Stimulated activated CD4-positive, alpha-beta T cell treated with anti-CD3 and anti-CD28 coated beads, TNF-alpha, amount 100 ng/mL, for 1 hour (primary cell): ENCODE measurements at regions not wholly inside any gene's neighbourhood (a gene's known extent, or its start where the extent isn't known, plus 50 kb on each side); places are given as distances from the start of the nearest gene placed in this dataset.
"Not testable (repeated sequence)": the region's sequence is repeated elsewhere in the genome, so short reads cannot be mapped to it uniquely, and the experiment has no call there.

Source experiments
- DNase-seq, 3 donors: peaks; one replicate each; pipeline ENCODE4 v3.0.0-alpha.2; 2020; ENCODE audit warnings: low read depth in 3 of 3, low spot score in 1 of 3

- DNase-seq: no peak
Measured at GRCh38 chr3:26259176-26259575, 363.4 kb upstream of the LRRC3B start.

- DNase-seq: no peak
Measured at GRCh38 chr3:26260139-26260538, 362.4 kb upstream of the LRRC3B start.

- no peak for DNase-seq
Measured at GRCh38 chr3:26264708-26265107, 357.9 kb upstream of the LRRC3B start.

- no peak for DNase-seq
Measured at GRCh38 chr3:26271848-26272247, 350.7 kb upstream of the LRRC3B start.

DNA sequence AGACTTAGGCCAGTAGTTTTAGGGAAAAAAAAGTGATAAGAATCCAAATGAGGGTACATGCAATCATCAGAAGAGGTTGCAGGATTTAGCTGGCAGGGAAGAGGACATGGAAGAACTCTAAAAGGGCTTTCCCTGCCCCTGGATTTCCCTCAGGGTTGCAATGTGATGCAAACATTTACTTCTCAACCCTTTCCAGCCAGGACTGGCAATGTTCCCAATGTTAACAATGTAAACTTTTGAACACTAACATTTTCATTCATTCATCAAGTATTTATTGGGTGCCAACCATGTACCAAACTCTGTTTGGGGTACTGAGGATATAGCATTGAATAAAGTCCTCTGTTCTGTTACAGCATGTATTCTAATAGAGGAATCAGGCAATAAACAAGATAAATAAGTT lies 349.4 kb upstream of the LRRC3B start:
- no peak for DNase-seq

DNA sequence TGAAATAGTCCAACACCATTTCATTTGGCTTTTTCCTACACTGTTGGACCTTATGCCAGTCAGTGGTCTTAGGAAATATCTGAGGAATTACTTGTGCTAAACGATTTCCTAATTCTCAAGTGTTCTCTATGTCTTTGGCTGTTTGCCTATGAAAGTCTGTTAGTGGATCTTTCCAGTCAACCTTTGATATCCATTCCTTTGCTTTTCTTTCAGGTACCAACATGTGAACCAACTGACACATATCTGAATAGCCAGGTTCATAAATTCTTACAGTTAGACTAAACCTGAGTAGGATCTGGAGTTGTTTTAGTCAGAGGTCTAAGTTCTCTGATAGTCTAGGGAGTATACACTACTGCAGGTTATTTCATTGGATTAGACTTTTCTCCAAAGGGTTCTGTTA lies 343.5 kb upstream of the LRRC3B start:
- no peak for DNase-seq

GRCh38 chr3:26280517-26280916 lies 342.1 kb upstream of the LRRC3B start:
- no peak for DNase-seq

GRCh38 chr3:26281284-26281985 lies 341.1 kb upstream of the LRRC3B start:
- no peak for DNase-seq

DNA sequence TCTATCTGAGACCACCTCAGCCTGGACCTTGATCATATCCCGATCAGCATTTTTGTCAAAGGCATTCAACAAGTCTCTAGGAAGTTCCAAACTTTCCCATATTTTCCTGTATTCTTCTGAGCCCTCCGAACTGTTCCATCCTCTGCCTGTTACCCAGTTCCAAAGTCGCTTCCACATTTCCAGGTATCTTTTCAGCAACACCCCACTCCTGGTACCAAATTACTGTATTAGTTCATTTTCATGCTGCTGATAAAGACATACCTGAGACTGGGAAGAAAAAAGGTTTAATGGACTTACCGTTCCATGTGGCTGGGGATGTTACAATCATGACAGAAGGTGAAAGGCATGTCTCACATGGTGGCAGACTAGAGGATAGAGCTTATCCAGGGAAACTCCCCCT lies 338.1 kb upstream of the LRRC3B start:
- DNase-seq: not testable (repeated sequence)

DNA sequence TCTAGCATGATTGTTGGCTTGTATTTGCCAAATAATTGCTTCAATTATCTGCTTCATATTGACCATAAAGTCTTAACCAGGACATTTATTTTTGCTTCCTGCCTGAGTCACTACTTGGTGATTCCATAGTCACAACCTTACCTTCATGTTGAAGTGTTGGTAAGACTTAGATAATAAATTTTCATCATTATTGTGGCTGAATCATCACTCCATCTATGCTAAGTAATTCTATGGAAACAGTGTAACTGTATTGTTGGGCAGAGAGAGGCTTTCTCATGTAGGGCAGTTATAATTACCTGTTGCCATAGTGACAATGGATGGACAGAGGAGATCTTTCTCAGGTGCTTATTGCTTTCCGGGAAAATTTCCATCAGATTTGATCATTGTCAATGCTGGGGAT lies 330.7 kb upstream of the LRRC3B start:
- no peak for DNase-seq

GRCh38 chr3:26292780-26293179 lies 329.8 kb upstream of the LRRC3B start:
- DNase-seq: no peak

- no peak for DNase-seq
Measured at GRCh38 chr3:26293329-26293844, 329.2 kb upstream of the LRRC3B start.

DNA sequence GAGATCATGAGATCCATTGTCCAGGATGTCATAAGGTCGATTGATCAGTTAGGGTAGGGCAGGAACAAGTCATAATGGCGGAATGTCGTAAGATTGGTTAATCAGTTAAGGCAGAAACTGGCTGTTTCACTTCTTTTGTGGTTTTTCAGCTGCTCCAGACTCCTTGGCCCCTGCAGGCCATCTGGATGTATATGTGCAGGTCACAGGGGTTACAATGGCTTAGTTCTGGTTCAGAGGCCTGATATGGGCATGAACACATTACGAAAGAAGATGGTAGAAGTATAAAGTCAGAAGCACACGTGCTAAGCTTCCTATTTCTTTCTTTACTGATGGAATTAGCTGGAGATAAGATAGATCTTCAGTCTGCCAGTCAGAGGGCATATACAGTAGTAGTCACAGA lies 315.4 kb upstream of the LRRC3B start:
- DNase-seq: no peak

- no peak for DNase-seq
Measured at GRCh38 chr3:26307787-26308186, 314.8 kb upstream of the LRRC3B start.

DNA sequence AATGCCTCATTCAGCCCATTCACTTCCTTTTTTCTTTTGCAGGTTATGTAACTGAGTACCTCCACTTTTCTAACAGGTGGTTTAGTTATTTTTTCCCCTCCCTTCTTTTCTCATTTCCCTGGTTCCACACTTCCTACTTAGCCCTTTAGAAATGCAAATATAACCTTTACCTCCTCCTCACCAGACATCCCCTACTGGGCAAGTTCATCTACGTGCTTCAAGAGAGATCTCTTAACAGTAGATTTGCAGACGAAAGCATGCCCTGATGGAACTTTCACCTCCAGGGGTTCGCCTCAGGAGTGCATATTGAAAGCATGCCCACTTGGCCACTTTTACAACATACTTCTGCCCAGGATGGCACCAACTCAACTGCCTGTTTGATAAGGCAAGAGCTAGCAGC lies 314.1 kb upstream of the LRRC3B start:
- no peak for DNase-seq

DNA sequence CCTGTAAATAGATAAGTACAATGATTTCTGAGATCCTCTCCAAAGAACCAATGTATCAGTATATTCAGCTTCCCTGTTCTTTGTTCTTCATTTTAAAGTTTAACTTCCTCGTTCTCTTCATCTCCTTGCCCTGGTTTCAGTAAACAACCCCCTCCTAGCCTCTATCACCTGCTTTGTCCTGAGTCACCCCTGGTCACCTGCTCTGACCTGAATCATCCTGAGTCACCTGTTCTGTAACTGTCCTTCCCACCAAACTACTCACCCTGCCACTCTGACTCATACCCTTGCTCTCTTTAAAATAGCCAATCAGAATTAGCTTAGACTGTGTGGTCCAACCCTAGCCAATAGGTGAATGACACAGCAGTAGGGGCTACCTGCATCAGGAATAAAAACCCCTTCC lies 313.0 kb upstream of the LRRC3B start:
- DNase-seq: not testable (repeated sequence)

- DNase-seq: no peak
Measured at GRCh38 chr3:26312816-26313215, 309.8 kb upstream of the LRRC3B start.

DNA sequence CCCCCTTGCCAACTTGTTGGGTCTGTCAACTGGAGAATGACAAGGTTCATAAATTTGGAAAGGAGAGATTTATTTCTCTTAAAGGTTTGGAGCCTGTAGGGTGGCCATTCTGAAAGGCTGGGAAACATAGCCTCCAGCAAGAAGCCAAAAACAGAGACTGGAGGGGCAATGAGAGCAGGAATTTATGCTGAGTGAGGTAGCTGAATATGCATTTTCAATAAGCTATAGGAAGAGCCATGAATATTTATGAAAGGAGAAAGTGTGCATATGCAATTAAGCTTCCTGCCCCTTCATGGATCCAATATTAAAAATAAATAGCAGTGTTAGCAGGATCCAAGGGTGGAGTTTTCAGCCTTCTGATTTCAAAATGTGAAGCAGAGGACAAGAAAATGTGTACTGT lies 306.1 kb upstream of the LRRC3B start:
- no peak for DNase-seq

DNA sequence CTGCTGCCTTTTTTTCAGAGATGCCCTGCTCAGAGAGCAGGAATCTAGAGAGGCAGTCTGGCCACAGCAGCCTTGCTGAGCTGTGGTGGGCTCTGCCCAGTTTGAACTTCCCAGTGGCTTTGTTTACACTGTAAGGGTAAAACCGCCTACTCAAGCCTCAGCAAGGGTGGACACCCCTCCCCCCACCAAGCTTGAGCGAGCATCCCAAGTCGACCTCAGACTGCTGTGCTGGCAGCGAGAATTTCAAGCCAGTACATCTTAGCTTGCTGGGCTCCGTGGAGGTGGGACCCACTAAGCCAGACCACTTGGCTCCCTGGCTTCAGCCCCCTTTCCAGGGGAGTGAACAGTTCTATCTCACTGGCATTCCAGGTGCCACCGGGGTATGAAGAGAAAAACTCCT lies 298.8 kb upstream of the LRRC3B start:
- not testable (repeated sequence) for DNase-seq

GRCh38 chr3:26340001-26340400 lies 282.6 kb upstream of the LRRC3B start:
- no peak for DNase-seq

- DNase-seq: no peak
Measured at GRCh38 chr3:26343647-26344046, 278.9 kb upstream of the LRRC3B start.

- DNase-seq: no peak
Measured at GRCh38 chr3:26345613-26346012, 277.0 kb upstream of the LRRC3B start.

DNA sequence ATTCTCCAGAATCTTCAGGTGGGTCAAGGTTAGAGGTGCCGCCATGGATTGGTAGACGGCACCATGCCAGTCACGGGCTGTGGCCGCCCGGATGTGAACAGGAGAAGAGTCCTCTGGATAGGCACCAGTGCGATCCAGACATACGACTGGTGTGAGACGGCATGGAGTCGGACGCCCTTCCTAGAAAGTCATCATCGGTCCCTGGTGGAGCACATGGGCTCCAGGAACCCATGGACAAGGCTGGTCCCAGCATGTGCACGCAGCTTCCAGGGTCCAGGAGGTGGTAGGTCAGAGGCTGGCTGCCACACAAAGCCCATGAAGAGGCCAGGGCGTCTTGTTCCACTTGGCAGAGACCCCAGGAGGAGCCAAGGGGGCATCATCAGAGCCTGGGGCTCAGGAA lies 276.1 kb upstream of the LRRC3B start:
- no peak for DNase-seq
